A204.1 (cell line): ENCODE measurements at regions not wholly inside any gene's neighbourhood (a gene's known extent, or its start where the extent isn't known, plus 50 kb on each side); places are given as distances from the start of the nearest gene placed in this dataset.

Experiments used
- FAIRE-seq: peaks from 2 replicates; lab custom pipeline; 2012; peaks lifted over from hg19 to GRCh38; lab: Jason Lieb, UNC

GRCh38 chr10:62870866-62871265 lies 54.7 kb upstream of the EGR2 start:
- no peak for FAIRE-seq

- no peak for FAIRE-seq
These were observed 53.8 kb upstream of the EGR2 start for GRCh38 chr10:62869958-62870357.

- FAIRE-seq = no peak
These were observed 50.8 kb upstream of the EGR2 start for GRCh38 chr10:62866941-62867340.

GRCh38 chr10:62866451-62866850 lies 50.3 kb upstream of the EGR2 start:
- FAIRE-seq = no peak
